Jurkat, Clone E6-1 (cell line): ENCODE measurements at regions not wholly inside any gene's neighbourhood (a gene's known extent, or its start where the extent isn't known, plus 50 kb on each side); places are given as distances from the start of the nearest gene placed in this dataset.
"Not testable (repeated sequence)": the region's sequence is repeated elsewhere in the genome, so short reads cannot be mapped to it uniquely, and the experiment has no call there.

Experiments used
- DNase-seq: peaks from one replicate; pipeline ENCODE4 v3.0.0-alpha.2; 2011; ENCODE audit warnings: low read depth, low spot score
- H3K4me3 ChIP-seq: 2 replicates; pipeline ENCODE4 v1.5.1; 2011; ENCODE audit warnings: mild to moderate bottlenecking, low read length, control low read depth, moderate library complexity

DNA sequence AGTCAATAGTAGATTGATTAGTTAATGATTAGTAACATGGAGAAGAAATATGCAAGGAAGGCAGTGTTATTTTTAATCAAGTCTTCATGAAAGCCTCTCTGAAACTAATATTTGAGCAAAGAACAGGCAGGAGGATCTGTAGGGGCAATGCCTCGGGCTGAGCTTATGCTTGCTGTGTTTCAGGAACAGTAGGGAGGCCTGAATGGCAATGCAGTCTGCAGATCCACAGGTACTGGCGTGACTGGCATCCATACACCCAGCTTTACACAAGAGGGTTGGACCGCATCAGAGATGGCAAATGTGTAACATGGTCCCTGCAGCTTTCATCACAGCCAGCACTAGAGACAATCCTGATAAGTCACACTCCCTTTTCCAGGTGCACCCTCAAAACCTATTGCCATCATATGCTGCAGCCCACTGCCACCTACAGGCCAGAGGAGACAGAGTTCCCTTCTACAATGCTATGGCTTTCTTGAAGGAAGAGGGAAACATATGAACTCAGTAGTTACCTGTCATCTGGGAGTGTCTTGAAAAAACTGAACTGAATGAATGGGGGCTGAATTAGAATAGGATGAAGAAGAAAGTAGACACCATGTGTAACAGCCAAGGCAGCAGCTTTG, 582.4 kb upstream of the RAB6C start:
- H3K4me3 ChIP-seq, result no peak overlapping the region
- peak; percentile 54 for DNase-seq

DNA sequence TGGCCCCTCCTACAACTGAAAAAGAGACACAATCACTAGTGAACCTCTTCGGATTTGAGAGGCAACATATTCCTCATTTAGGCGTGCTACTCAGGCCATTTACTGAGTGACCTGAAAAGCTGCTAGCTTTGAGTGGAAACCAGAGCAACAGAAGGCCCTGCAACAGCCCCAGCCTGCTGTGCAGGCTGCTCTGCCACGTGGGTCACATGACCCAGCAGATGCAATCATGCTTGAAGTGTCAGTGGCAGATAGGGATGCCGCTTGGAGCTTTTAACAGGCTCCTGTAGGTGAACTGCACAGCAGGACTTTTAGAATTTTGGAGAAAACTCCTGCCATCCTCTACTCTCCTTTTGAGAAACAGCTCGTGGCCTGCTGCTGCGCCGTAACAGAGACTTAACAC, 578.6 kb upstream of the RAB6C start:
- H3K4me3 ChIP-seq, result no peak overlapping the region
- peak; percentile 1 for DNase-seq

GRCh38 chr2:129402076-129402475, 577.4 kb upstream of the RAB6C start:
- DNase-seq, result no peak
- no peak overlapping the region for H3K4me3 ChIP-seq

GRCh38 chr2:129404000-129404685, 575.3 kb upstream of the RAB6C start:
- no peak for DNase-seq

DNA sequence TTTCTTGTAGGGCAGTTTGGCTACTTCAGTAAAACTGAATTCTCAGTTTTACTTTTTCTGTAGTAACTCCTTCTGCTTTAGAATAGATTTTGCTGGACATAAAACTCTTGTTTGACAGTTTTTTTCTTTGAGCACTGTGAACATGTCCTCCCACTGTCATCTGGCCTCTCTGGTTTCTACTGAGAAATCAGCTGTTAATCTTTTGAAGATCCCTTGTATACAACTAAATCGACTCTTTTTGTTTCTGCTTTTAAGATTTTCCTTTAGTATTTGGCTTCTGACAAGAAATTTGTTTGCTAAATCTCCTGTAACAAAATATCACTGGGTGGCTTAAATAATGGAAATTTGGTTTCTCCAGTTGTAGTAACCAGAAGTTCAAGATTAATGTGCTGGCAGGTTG, 570.9 kb upstream of the RAB6C start:
- DNase-seq, result no peak
- no peak overlapping the region for H3K4me3 ChIP-seq

More at GRCh38 chr2:129404000-129404685, 575.3 kb upstream of the RAB6C start:
- no peak overlapping the region for H3K4me3 ChIP-seq

DNA sequence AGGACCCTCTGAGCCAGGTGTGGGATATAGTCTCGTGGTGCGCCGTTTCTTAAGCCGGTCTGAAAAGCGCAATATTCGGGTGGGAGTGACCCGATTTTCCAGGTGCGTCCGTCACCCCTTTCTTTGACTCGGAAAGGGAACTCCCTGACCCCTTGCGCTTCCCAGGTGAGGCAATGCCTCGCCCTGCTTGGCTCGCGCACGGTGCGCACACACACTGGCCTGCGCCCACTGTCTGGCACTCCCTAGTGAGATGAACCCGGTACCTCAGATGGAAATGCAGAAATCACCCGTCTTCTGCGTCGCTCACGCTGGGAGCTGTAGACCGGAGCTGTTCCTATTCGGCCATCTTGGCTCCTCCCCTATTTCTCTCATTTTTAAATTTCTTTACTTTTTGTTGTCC, 562.4 kb upstream of the RAB6C start:
- not testable (repeated sequence) for H3K4me3 ChIP-seq, DNase-seq

DNA sequence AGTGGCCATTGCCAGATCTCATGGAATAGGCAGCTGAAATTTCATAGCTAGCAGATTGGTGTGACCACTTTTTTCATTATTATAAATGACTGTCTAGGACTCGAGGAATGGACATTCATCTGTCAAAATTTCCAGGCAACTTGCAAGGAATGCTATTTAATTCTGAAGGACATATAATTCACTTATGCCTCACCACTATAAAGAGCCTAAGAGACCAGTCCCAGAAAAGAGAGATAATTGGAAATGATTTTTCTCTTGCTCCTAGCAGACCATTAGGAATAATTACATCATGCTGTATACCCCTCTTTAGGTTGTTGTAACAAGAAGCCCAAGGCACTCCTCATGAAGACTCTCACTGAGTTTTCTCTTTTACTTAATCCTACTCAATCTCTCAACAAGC, 557.4 kb upstream of the RAB6C start:
- H3K4me3 ChIP-seq, result no peak overlapping the region
- no peak for DNase-seq

DNA sequence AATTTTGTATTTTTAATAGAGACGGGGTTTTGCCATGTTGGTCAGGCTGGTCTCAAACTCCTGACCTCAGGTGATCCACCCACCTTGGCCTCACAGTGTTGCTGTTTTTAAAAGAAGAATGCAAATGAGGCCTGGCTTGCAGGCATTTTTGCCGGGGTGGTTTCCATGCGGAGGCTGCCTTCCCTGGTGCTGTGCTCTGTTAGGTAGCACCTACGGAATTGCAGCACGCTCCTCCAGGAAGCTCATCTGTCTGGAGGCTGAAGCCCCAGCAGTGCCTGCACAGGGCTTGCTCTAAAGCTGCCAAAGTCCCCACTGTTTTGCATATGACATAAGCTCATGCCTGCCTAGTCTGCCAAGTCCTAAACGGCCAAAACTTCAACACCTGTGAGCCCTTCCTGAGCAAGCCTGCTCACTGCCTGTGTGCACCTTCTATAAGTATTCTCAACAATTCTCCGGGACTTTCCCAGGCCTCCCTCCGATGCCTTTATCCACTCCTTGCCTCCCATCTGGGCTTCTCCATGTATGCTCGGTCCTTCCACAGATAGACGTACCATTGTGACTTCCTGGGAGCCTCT, 551.3 kb upstream of the RAB6C start:
- no peak overlapping the region for H3K4me3 ChIP-seq

GRCh38 chr2:129430911-129431310, 548.6 kb upstream of the RAB6C start:
- no peak overlapping the region for H3K4me3 ChIP-seq
- DNase-seq, result no peak

More for the DNA sequence above, 551.3 kb upstream of the RAB6C start:
- DNase-seq, result no peak

- no peak overlapping the region for H3K4me3 ChIP-seq
- DNase-seq, result no peak
Measured at GRCh38 chr2:129431881-129432280, 547.6 kb upstream of the RAB6C start.

GRCh38 chr2:129436809-129437208, 542.7 kb upstream of the RAB6C start:
- DNase-seq, result no peak
- no peak overlapping the region for H3K4me3 ChIP-seq

DNA sequence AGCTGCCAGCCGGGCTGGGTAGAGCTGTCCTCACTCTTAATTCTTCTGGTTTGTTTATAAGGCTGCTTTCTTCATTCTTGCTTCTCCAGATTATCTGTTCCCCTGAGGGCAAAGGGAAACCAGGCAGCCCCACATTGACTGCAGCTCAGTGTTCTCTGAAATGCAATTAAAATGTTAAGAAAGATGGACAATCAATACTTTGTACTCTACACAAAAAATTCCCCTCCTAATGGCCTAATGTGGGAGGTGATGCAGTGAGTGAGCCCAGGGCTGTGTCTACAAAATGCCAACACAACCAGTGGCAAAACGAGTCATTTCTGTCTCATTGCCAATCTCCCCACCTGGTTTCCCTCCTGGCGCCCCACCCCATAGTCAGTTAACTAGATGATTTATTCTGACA, 541.7 kb upstream of the RAB6C start:
- no peak for DNase-seq
- no peak overlapping the region for H3K4me3 ChIP-seq

- H3K4me3 ChIP-seq, result no peak overlapping the region
- DNase-seq, result no peak
Measured at GRCh38 chr2:129438501-129439057, 540.9 kb upstream of the RAB6C start.

- DNase-seq, result no peak
- H3K4me3 ChIP-seq, result no peak overlapping the region
Measured at GRCh38 chr2:129439406-129440302, 539.8 kb upstream of the RAB6C start.

- no peak overlapping the region for H3K4me3 ChIP-seq
- DNase-seq, result no peak
Measured at GRCh38 chr2:129441610-129442009, 537.9 kb upstream of the RAB6C start.

DNA sequence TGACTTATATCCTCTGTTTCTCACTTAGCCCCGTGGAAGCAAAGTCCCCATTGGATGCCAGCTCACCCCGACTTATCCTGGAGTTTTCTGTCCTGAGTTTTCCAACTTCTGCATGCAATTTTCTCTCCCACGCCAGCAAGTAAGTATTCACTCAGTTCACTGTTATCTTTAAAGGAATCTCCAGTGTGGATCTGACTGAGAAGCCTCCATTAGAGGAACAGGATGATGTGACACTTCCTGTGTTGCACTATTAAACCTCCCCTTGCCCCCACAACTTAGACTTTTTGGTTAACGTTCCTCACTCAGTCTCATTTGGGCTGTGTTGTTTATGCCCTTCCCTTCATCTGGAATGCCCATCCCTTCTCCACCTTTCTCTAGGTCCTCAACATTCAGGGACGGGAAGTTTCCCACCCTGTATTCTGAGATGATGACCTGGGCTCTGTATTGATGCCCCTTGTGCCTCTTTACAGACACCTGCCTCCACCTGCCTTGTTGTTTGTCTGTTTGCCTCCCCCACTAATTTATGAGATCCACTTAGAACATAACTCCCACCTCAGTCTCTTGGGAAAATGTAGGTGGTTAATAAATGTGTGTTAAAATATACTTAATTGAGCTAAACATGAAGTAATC, 536.1 kb upstream of the RAB6C start:
- peak overlapping the region; percentile 53 for H3K4me3 ChIP-seq
- peak; percentile 56 for DNase-seq

- no peak overlapping the region for H3K4me3 ChIP-seq
- DNase-seq, result no peak
Measured at GRCh38 chr2:129443865-129444739, 535.4 kb upstream of the RAB6C start.

DNA sequence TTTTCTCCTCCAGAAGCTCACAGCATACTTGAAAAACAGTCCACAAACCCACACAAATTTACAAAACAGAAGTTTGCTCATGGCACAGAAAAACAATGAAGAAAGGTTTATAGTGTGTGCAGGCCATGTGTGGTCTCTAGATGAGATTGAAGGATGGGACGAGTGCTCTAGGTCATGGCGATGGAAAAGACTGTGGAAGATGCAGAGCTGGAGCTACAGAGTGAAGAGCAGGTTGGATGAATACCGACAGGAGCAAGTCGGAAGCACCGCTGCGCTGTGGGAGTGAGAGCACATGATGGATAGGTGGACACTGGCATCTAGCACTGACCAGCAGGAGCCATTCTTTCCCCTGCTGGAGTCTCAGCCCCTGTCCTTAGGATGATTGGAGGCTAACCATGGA, 534.7 kb upstream of the RAB6C start:
- no peak overlapping the region for H3K4me3 ChIP-seq
- no peak for DNase-seq
